Small intestine (tissue), 7 donors: ENCODE measurements at regions not wholly inside any gene's neighbourhood (a gene's known extent, or its start where the extent isn't known, plus 50 kb on each side); places are given as distances from the start of the nearest gene placed in this dataset.

Experiments used
- DNase-seq, 2 donors: peaks; one replicate each; pipeline versions ENCODE4 v3.0.0 to v3.0.0-alpha.2; 2013
- FAIRE-seq: peaks from 2 replicates; lab custom pipeline; 2012; peaks lifted over from hg19 to GRCh38; lab: Jason Lieb, UNC
- H3K27ac ChIP-seq, 3 donors: one replicate each; pipeline ENCODE4 v1.5.1; 2013; ENCODE audit warnings: low read length in 2 of 3, mild to moderate bottlenecking in 2 of 3, control low read depth in 1 of 3, inconsistent platforms in 1 of 3, low read depth in 1 of 3, moderate library complexity in 1 of 3
- H3K27me3 ChIP-seq, 3 donors: one replicate each; pipeline ENCODE4 v1.6.1; 2013; ENCODE audit warnings: low read length in 3 of 3, inconsistent platforms in 1 of 3; ENCODE audit not compliant: control insufficient read depth in 3 of 3, insufficient read depth in 3 of 3
- H3K36me3 ChIP-seq, 3 donors: one replicate each; pipeline ENCODE4 v1.6.1; 2013; ENCODE audit warnings: low read length in 3 of 3, inconsistent platforms in 1 of 3, low read depth in 1 of 3, mild to moderate bottlenecking in 1 of 3, moderate library complexity in 1 of 3; ENCODE audit not compliant: control insufficient read depth in 3 of 3, insufficient read depth in 2 of 3
- H3K4me1 ChIP-seq, 3 donors: one replicate each; pipeline ENCODE4 v1.6.1; 2013; ENCODE audit warnings: low read length in 2 of 3, inconsistent platforms in 1 of 3, low read depth in 1 of 3, mild to moderate bottlenecking in 1 of 3, moderate library complexity in 1 of 3; ENCODE audit not compliant: control insufficient read depth in 3 of 3, insufficient read depth in 2 of 3
- H3K4me3 ChIP-seq, 3 donors: one replicate each; pipeline ENCODE4 v1.5.1; 2013; ENCODE audit warnings: low read length in 3 of 3, control low read depth in 1 of 3, inconsistent platforms in 1 of 3, low read depth in 1 of 3, mild to moderate bottlenecking in 1 of 3, moderate library complexity in 1 of 3
- H3K9me3 ChIP-seq, 2 donors: one replicate each; pipeline ENCODE4 v1.6.1; 2013; ENCODE audit warnings: low read depth in 1 of 2, low read length in 1 of 2; ENCODE audit not compliant: control insufficient read depth in 2 of 2, insufficient read depth in 1 of 2
- WGBS, 3 donors: extraction: QIAGEN DNeasy Blood & Tissue Kit; methylation state at CpG; one replicate each; pipeline ENCODE4 v1.1.7; 2013; 5-methylcytosine and 5-hydroxymethylcytosine counted together
- donor health status: healthy with polysubstance abuse.
- donor health status: control.
- donor health status: control.
- donor health status: Bipolar disorder and iron deficiency.
- donor health status: healthy.

DNA sequence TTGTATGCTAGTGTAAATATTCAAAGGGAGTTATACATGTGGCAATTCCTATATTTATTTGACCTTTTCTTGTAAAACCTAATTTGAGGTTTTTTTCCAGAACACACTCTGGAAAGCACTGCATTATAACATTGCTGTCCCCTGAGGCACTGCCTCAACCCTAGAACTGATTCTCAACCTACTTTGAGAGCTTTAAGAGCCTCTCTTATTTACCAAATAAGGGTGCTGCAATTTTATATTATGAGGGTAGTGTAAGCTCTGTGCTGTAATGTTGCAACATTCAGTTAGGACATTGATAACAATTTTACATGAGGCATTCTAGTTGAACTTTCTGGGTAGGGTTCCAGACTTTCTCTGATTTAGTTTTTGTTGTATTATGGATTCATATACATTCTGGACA, 302.2 kb upstream of the DEPDC1 start:
- Histone ChIP-seq H3K4me1 (no peaks in the 10 kb centered on the region), H3K27ac (no peak overlapping the region), H3K27me3 (no peaks in the 10 kb centered on the region), H3K36me3 (no peaks in the 10 kb centered on the region), H3K4me3 (no peak overlapping the region), H3K9me3 (no peaks in the 10 kb centered on the region)
- DNase-seq (no peak), FAIRE-seq (no peak)

DNA sequence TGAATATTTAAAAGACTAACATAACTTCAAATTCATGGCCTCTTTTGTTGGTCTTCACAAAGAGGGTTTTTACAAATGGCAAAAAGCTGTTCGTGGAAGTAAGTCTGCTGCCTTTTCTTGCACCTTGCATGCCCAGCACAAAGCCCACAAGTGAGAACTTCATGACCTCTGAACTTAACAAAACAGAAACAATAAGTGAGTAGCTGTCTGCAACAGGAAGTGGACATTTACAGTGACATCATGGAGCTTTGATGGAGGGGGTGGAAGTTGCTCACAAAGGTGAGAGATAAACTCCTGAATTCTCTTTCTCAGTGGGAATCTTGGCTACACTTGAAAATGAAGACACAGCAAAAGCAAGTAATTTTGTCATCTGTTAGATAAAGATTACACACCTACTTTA, 303.3 kb upstream of the DEPDC1 start:
- Histone ChIP-seq H3K9me3 (no peaks in the 10 kb centered on the region), H3K4me3 (no peak overlapping the region), H3K4me1 (no peaks in the 10 kb centered on the region), H3K27me3 (no peaks in the 10 kb centered on the region), H3K36me3 (no peaks in the 10 kb centered on the region), H3K27ac (no peak overlapping the region)
- FAIRE-seq (no peak), DNase-seq (no peak)
- 63 to 68% (median 63%) methylated on average over 1 of the region's 1 CpG for WGBS, 3 donors

GRCh38 chr1:68801440-68801839, 304.6 kb upstream of the DEPDC1 start:
- Histone ChIP-seq H3K36me3 (no peaks in the 10 kb centered on the region), H3K9me3 (no peaks in the 10 kb centered on the region), H3K4me3 (no peak overlapping the region), H3K27me3 (no peaks in the 10 kb centered on the region), H3K4me1 (no peaks in the 10 kb centered on the region), H3K27ac (no peak overlapping the region)
- 41 to 62% (median 49%) methylated on average over 5 of the region's 5 CpGs for WGBS, 3 donors
- FAIRE-seq (no peak), DNase-seq (no peak)

DNA sequence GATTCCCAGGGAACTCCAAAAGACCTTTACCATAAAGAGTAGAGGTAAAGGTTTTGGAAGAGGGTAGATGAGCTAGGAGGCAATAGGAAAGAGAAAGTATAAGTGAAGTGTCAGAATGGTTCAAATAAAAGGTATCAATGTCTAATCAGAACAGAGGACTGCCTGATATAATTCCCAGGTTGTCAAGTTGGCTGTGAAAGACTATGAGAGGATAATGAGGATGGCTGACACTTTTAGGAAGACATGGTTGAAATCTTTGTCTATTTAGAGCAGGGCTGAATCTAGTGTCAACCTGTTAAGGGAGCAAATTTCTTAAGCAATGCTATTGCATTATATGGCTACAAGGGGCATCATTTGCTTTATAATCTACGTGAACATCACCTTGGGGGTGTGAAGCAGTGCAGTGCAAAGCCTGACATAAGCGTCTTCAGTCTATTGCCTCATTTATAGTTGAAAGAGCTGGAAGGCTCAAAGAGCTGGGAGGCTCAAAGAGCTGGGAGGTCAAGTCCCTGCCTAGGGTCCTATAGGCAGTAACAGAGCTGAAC, 308.3 kb upstream of the DEPDC1 start:
- Histone ChIP-seq H3K27ac (no peak overlapping the region), H3K4me3 (no peak overlapping the region), H3K27me3 (no peaks in the 10 kb centered on the region), H3K4me1 (no peaks in the 10 kb centered on the region), H3K9me3 (no peaks in the 10 kb centered on the region), H3K36me3 (no peaks in the 10 kb centered on the region)
- 68 to 88% (median 73%) methylated on average over 2 of the region's 2 CpGs for WGBS, 3 donors
- FAIRE-seq (no peak), DNase-seq (no peak)

DNA sequence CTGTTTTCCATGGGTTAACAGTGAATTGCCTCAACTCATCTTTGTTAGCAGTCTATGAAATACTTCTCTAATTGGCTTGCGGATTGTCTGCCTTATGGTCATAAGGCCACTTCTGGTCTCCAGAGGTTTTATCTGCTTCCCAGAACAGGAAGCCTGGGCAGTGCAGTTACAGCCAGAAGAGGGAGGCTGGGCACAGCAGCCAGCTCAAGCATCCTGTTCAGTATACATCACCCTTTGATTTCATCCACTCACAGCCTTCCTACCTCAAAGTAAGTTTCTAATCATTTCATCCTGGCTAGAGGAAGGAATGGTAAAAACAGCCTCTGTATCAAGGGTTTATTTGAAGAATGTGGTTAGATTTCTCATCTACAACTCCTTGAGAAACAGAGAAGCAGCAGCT, 311.5 kb upstream of the DEPDC1 start:
- FAIRE-seq (no peak), DNase-seq (no peak)
- Histone ChIP-seq H3K4me1 (no peaks in the 10 kb centered on the region), H3K4me3 (no peak overlapping the region), H3K27me3 (no peaks in the 10 kb centered on the region), H3K9me3 (no peaks in the 10 kb centered on the region), H3K27ac (no peak overlapping the region), H3K36me3 (no peaks in the 10 kb centered on the region)
- WGBS, 3 donors: 48 to 73% (median 67%) methylated on average over 1 of the region's 1 CpG

DNA sequence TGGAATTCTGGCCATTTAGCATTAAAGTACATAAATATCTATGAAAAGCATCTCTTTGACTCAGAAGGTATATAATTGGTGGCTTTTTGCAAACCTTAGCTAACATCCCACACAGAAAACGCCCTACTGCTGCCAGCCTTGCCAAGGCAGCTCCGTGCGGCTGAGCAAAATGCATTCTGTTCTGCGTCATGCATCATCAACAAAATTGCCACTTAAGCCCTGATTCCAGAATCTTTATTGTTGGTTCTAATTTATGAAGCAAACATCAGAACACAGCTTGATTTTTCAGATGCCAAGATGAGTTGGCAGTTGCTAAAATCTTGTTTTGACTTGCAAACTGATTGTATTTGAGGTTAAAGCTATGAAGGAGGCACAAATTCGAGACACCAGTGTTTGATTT, 314.9 kb upstream of the DEPDC1 start:
- H3K4me1 ChIP-seq: no peaks in the 10 kb centered on the region
- no peak for DNase-seq
- no peak for FAIRE-seq
- H3K4me3 ChIP-seq: no peak overlapping the region
- 69 to 82% (median 75%) methylated on average over 5 of the region's 5 CpGs for WGBS, 3 donors
- no peaks in the 10 kb centered on the region for H3K36me3 ChIP-seq
- H3K27ac ChIP-seq: no peak overlapping the region
- H3K9me3 ChIP-seq: no peaks in the 10 kb centered on the region
- H3K27me3 ChIP-seq: no peaks in the 10 kb centered on the region

DNA sequence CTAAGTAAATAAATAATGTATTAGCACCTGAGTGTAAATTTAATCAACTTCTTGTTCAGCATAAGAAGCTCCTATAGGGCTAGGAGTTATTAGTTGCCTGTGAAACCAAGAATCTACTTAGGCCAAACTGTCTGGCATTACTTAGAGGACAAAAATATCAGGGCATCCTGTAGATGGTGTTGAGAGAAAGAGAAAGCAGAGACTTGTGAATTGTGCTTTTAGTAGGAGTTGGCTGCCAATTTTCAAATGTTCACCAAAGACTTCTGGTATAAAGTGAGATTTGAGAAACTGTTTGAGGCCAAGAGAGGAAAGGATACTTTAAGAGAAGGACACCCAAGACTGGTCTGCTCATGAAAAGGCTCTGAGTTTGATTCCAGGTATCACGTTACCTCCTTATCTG, 315.5 kb upstream of the DEPDC1 start:
- no peaks in the 10 kb centered on the region for H3K27me3 ChIP-seq
- DNase-seq: no peak
- H3K9me3 ChIP-seq: no peaks in the 10 kb centered on the region
- no peaks in the 10 kb centered on the region for H3K4me1 ChIP-seq
- H3K27ac ChIP-seq: no peak overlapping the region
- H3K36me3 ChIP-seq: no peaks in the 10 kb centered on the region
- no peak overlapping the region for H3K4me3 ChIP-seq
- 15 to 56% (median 22%) methylated on average over 1 of the region's 1 CpG for WGBS, 3 donors
- no peak for FAIRE-seq

- no peak for DNase-seq
- 63 to 80% (median 73%) methylated on average over 2 of the region's 2 CpGs for WGBS, 3 donors
- no peak overlapping the region for H3K4me3 ChIP-seq
- no peak overlapping the region for H3K27ac ChIP-seq
- no peaks in the 10 kb centered on the region for H3K9me3 ChIP-seq
- H3K36me3 ChIP-seq: no peaks in the 10 kb centered on the region
- no peak for FAIRE-seq
- H3K27me3 ChIP-seq: no peaks in the 10 kb centered on the region
- H3K4me1 ChIP-seq: no peaks in the 10 kb centered on the region
These were observed 317.2 kb upstream of the DEPDC1 start for GRCh38 chr1:68814067-68814466.

DNA sequence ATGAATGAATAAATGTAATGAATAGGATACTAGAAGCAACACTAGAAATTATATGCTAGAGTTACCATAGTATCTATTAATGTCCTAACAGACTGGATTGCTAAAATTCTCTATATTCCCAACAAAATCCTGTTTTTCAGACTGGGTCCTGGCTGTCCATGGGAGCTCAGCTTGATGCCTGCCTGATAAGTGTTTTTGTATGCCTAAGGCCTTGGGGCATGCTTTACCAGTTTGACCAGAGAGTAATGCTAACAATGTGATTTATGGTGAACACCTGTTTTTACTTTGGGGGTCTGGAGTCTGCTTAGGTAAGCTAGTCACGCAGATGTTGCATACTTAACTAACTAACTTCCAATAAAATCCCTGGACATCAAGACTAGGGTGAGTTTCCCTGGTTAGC, 318.8 kb upstream of the DEPDC1 start:
- Histone ChIP-seq H3K4me1 (no peaks in the 10 kb centered on the region), H3K9me3 (no peaks in the 10 kb centered on the region), H3K27me3 (no peaks in the 10 kb centered on the region), H3K27ac (no peak overlapping the region), H3K4me3 (no peak overlapping the region), H3K36me3 (no peaks in the 10 kb centered on the region)
- WGBS, 3 donors: 54 to 67% (median 58%) methylated on average over 1 of the region's 1 CpG
- FAIRE-seq: no peak
- DNase-seq: no peak
